MM.1S (cell line): ENCODE measurements at regions not wholly inside any gene's neighbourhood (a gene's known extent, or its start where the extent isn't known, plus 50 kb on each side); places are given as distances from the start of the nearest gene placed in this dataset.

ENCODE experiments used
- CTCF ChIP-seq: fragments of 300-600 bp; sonication (generic); IDR thresholded peaks from 2 replicates; pipeline ENCODE4 v1.5.1; 2016; ENCODE audit warnings: antibody characterized with exemption, low read length, mixed read lengths
- EZH2 ChIP-seq: fragments of 300-600 bp; sonication (generic); optimal IDR thresholded peaks from 2 replicates; pipeline ENCODE3; 2017; ENCODE audit warnings: low read depth, mild to moderate bottlenecking, antibody characterized with exemption, low read length, mixed read lengths
- EZH2phosphoT487 ChIP-seq: fragments of 300-600 bp; sonication (generic); IDR thresholded peaks from 2 replicates; pipeline ENCODE4 v1.6.1; 2018; ENCODE audit warnings: antibody characterized with exemption, low read length

GRCh38 chr3:163812006-163812405 is 1266.3 kb downstream of the SI start:
- TF ChIP-seq CTCF, result no peak
- TF ChIP-seq EZH2phosphoT487, result no peak
- TF ChIP-seq EZH2, result no peak
